HepG2 (cell line): ENCODE measurements at regions not wholly inside any gene's neighbourhood (a gene's known extent, or its start where the extent isn't known, plus 50 kb on each side); places are given as distances from the start of the nearest gene placed in this dataset.

Experiments
- ATAC-seq: fragments of 200-7000 bp; cut with Tn5 transposase; 3 replicates; pipeline ENCODE4 v1.9.1; 2020; ENCODE audit warnings: mild to moderate bottlenecking, moderate library complexity
- BruUV-seq: library from RNA; stranded (reverse); fragments of 400-500 nt; replicated peaks from 2 replicates; lab custom pipeline; 2021; lab: Mats Ljungman, UMichigan
- CTCF ChIA-PET: fragments of 300-600 bp; formaldehyde crosslinking; extraction: SDS; loops from one replicate; lab custom pipeline; 2021; ENCODE audit warnings: low total read pairs, inconsistent platforms, low intra/inter-chr PET ratio; lab: Yijun Ruan, JAX
- POLR2A ChIA-PET: fragments of 350-600 bp; sonication (Branson Sonifier 250); formaldehyde crosslinking; loops from one replicate; lab custom pipeline; 2020; ENCODE audit warnings: antibody characterized with exemption, inconsistent platforms; lab: Yijun Ruan, JAX
- DNase-seq: peaks from one replicate; pipeline ENCODE4 v3.0.0-alpha.2; 2015; ENCODE audit warnings: low spot score
- FAIRE-seq: peaks from 3 replicates; lab custom pipeline; 2011; peaks lifted over from hg19 to GRCh38; lab: Jason Lieb, UNC
- H2AFZ ChIP-seq: one replicate; pipeline ENCODE4 v1.6.1; 2011; ENCODE audit warnings: low read length, inconsistent platforms
- H3K27ac ChIP-seq: fragments of 300-600 bp; 3 replicates; pipeline ENCODE4 v1.8.0; 2011; ENCODE audit warnings: mixed run types, mild to moderate bottlenecking, mixed read lengths, low read length, inconsistent platforms; ENCODE audit not compliant: insufficient read depth; ENCODE audit errors: extremely low read length
- H3K27me3 ChIP-seq, 2 experiments: fragments of 200-600 bp in 1 of 2; 2 replicates in 1 of 2; 3 replicates in 1 of 2; pipeline versions ENCODE4 v1.6.0 to v1.8.0; 2011; ENCODE audit warnings: low read length in 2 of 2, mild to moderate bottlenecking in 2 of 2, moderate library complexity in 2 of 2, inconsistent platforms in 1 of 2; ENCODE audit not compliant: insufficient read depth in 2 of 2, control insufficient read depth in 1 of 2
- H3K36me3 ChIP-seq, 2 experiments: fragments of 200-600 bp in 1 of 2; replicated peaks in 1 of 2; 2 replicates in 1 of 2; 3 replicates in 1 of 2; pipeline versions ENCODE4 v1.5.1 to v1.8.0; 2011; ENCODE audit warnings: low read length in 2 of 2, inconsistent platforms in 1 of 2; ENCODE audit not compliant: insufficient read depth in 2 of 2, control insufficient read depth in 1 of 2
- H3K4me1 ChIP-seq: 2 replicates; pipeline ENCODE4 v1.5.1; 2012; ENCODE audit warnings: low read length, inconsistent platforms; ENCODE audit not compliant: insufficient read depth
- H3K4me2 ChIP-seq: 2 replicates; pipeline ENCODE4 v1.6.0; 2011; ENCODE audit warnings: low read depth, low read length, inconsistent platforms
- H3K4me3 ChIP-seq, 3 experiments: fragments of 200-600 bp in 1 of 3; sonication (generic), shearing (Covaris generic) in 1 of 3; replicated peaks in 1 of 3; 2 replicates each; pipeline ENCODE4 v1.5.1; 2011 to 2016; ENCODE audit warnings: low read length in 3 of 3, inconsistent platforms in 2 of 3, low read depth in 2 of 3, mild to moderate bottlenecking in 2 of 3, control low read depth in 1 of 3, mixed read lengths in 1 of 3; ENCODE audit not compliant: insufficient read depth in 1 of 3
- H3K79me2 ChIP-seq: one replicate; pipeline ENCODE4 v1.6.1; 2011; ENCODE audit warnings: low read length, inconsistent platforms; ENCODE audit not compliant: insufficient read depth
- H3K9ac ChIP-seq: 2 replicates; pipeline ENCODE4 v1.6.0; 2011; ENCODE audit warnings: mild to moderate bottlenecking, low read depth, low read length, inconsistent platforms; ENCODE audit not compliant: insufficient read depth
- H3K9me3 ChIP-seq: 2 replicates; pipeline ENCODE4 v1.5.1; 2012; ENCODE audit warnings: mild to moderate bottlenecking, low read length
- H4K20me1 ChIP-seq: 2 replicates; pipeline ENCODE4 v1.6.0; 2011; ENCODE audit warnings: inconsistent platforms, mild to moderate bottlenecking, low read length, moderate library complexity; ENCODE audit not compliant: insufficient read depth
- ARNTL ChIP-seq: sonication (generic); formaldehyde crosslinking; IDR thresholded peaks from 2 replicates; pipeline ENCODE4 v1.4.0; 2020; ENCODE audit warnings: mild to moderate bottlenecking, missing genetic modification reagents
- CREB1 ChIP-seq, 2 experiments: fragments of 450-650 bp in 1 of 2; IDR thresholded peaks; 2 replicates each; pipeline ENCODE4 v1.6.1; 2016 to 2017; ENCODE audit warnings: control low read depth in 1 of 2, mild to moderate bottlenecking in 1 of 2, missing compliant biosample characterization in 1 of 2, missing genetic modification characterization in 1 of 2
- EHMT2 ChIP-seq: fragments of 200-600 bp; sonication (generic); IDR thresholded peaks from 2 replicates; pipeline ENCODE4 v1.7.0; 2017; ENCODE audit warnings: antibody characterized with exemption, low read depth, low read length, borderline replicate concordance
- FLYWCH1 ChIP-seq: sonication (generic); formaldehyde crosslinking; IDR thresholded peaks from 2 replicates; pipeline ENCODE4 v1.8.1; 2023; ENCODE audit warnings: mild to moderate bottlenecking, missing genetic modification reagents
- FOXP1 ChIP-seq, 2 experiments: fragments of 450-650 bp in 1 of 2; IDR thresholded peaks; 2 replicates each; pipeline ENCODE4 v1.6.1; 2017 to 2018; ENCODE audit warnings: antibody characterized with exemption in 1 of 2
- ISX ChIP-seq: sonication (generic); formaldehyde crosslinking; conservative IDR thresholded peaks from 2 replicates; pipeline ENCODE4 v1.5.0; 2020; ENCODE audit warnings: missing genetic modification reagents
- KDM5A ChIP-seq: fragments of 200-600 bp; sonication (generic); IDR thresholded peaks from 2 replicates; pipeline ENCODE4 v1.7.0; 2018; ENCODE audit warnings: antibody characterized with exemption, mild to moderate bottlenecking, low read length, borderline replicate concordance
- MBNL3 ChIP-seq: fragments of 250-450 bp; sonication (Bioruptor Pico); conservative IDR thresholded peaks from 2 replicates; pipeline ENCODE4 v1.8.0; 2022; ENCODE audit warnings: mild to moderate bottlenecking, inconsistent platforms
- MXD4 ChIP-seq: IDR thresholded peaks from 2 replicates; pipeline ENCODE4 v1.6.1; 2016; ENCODE audit warnings: mild to moderate bottlenecking, missing biosample characterization, missing genetic modification reagents
- PHF21A ChIP-seq: sonication (generic); formaldehyde crosslinking; IDR thresholded peaks from 2 replicates; pipeline ENCODE4 v1.5.0; 2020; ENCODE audit warnings: mild to moderate bottlenecking, missing genetic modification reagents
- SALL1 ChIP-seq: sonication (generic); formaldehyde crosslinking; IDR thresholded peaks from 2 replicates; pipeline ENCODE4 v1.8.0; 2022; ENCODE audit warnings: mild to moderate bottlenecking, missing genetic modification reagents
- SP1 ChIP-seq, 2 experiments: fragments of 450-650 bp in 1 of 2; sonication (generic) in 1 of 2; formaldehyde crosslinking in 1 of 2; IDR thresholded peaks; 2 replicates each; pipeline versions ENCODE4 v1.4.0 to v1.6.1; 2016 to 2020; ENCODE audit warnings: missing genetic modification reagents in 1 of 2
- SRSF1 ChIP-seq: fragments of 200-400 bp; formaldehyde crosslinking; optimal IDR thresholded peaks from 2 replicates; pipeline ENCODE3; 2017; ENCODE audit warnings: mild to moderate bottlenecking, low read depth, low read length, moderate library complexity
- TFDP2 ChIP-seq: sonication (generic); formaldehyde crosslinking; IDR thresholded peaks from 2 replicates; pipeline ENCODE4 v1.4.0; 2020; ENCODE audit warnings: missing genetic modification reagents
- ZNF18 ChIP-seq: sonication (generic); formaldehyde crosslinking; IDR thresholded peaks from 2 replicates; pipeline ENCODE4 v1.8.0; 2022; ENCODE audit warnings: mild to moderate bottlenecking, missing genetic modification reagents; ENCODE audit not compliant: insufficient replicate concordance
- ZNF609 ChIP-seq: sonication (generic); formaldehyde crosslinking; IDR thresholded peaks from 2 replicates; pipeline ENCODE4 v1.4.0; 2020; ENCODE audit warnings: mild to moderate bottlenecking, missing genetic modification reagents, borderline replicate concordance
- ZNF7 ChIP-seq: IDR thresholded peaks from 2 replicates; pipeline ENCODE4 v1.6.1; 2016; ENCODE audit warnings: missing biosample characterization, missing genetic modification reagents
- WGBS: methylation state at CpG from one replicate; pipeline ENCODE4 v1.1.6; 2017; ENCODE audit warnings: low lambda C conversion rate; 5-methylcytosine and 5-hydroxymethylcytosine counted together
- in situ Hi-C: cut with HindIII; loops from 2 replicates; pipeline ENCODE4 v1.10.0; 2017; ENCODE audit warnings: low pct_unique_long_range_greater_than_20kb; ENCODE audit not compliant: extremely low pct_ligation_motif_present
- intact Hi-C: fragments of 100-400 bp; cut with micrococcal nuclease; formaldehyde crosslinking; loops from one replicate; pipeline ENCODE4 v1.10.0; 2022; ENCODE audit not compliant: unreplicated experiment

- Histone ChIP-seq H3K4me2 (no peak overlapping the region), H3K4me3 (no peak overlapping the region), H3K27me3 (peaks cover 0 to 5% of the 10 kb centered on the region in 2 experiments; a peak in 1 of 5 replicates), H4K20me1 (no peaks in the 10 kb centered on the region), H3K79me2 (no peaks in the 10 kb centered on the region), H3K9ac (no peak overlapping the region), H2AFZ (no peak overlapping the region), H3K9me3 (no peaks in the 10 kb centered on the region), H3K27ac (no peak overlapping the region), H3K4me1 (0 out of 2 replicates have a peak, but pooled peaks cover 9% of the 10 kb centered on the region), H3K36me3 (no peaks in the 10 kb centered on the region)
- ChIA-PET CTCF (no interaction called here), POLR2A (no interaction called here)
- BruUV-seq = no TSS peak
- DNase-seq (no peak), ATAC-seq (no peak), FAIRE-seq (no peak)
- intact Hi-C loops (no loop called here), in situ Hi-C loops (no loop called here)
- 23% methylated on average over 5 of the region's 6 CpGs for WGBS
- TF ChIP-seq FLYWCH1 (CRISPR knock-in tag) = no peak
- no peak for TF ChIP-seq ARNTL (CRISPR knock-in tag)
- TF ChIP-seq ZNF18 = no peak
- TF ChIP-seq ZNF7 (CRISPR knock-in tag) = no peak
- no peak for TF ChIP-seq EHMT2
- TF ChIP-seq ZNF609 (CRISPR knock-in tag) = no peak
- no peak for TF ChIP-seq SRSF1
- no peak for TF ChIP-seq FOXP1 (IDR thresholded peaks at IDR 0.05)
- no peak for TF ChIP-seq FOXP1 (CRISPR knock-in tag; IDR thresholded peaks at IDR 0.05)
- TF ChIP-seq MXD4 (CRISPR knock-in tag) = no peak
- no peak for TF ChIP-seq SP1 (IDR thresholded peaks at IDR 0.05)
- no peak for TF ChIP-seq SP1 (CRISPR knock-in tag; IDR thresholded peaks at IDR 0.05)
- TF ChIP-seq MBNL3 (CRISPR knock-in tag) = no peak
- no peak for TF ChIP-seq CREB1 (IDR thresholded peaks at IDR 0.05)
- no peak for TF ChIP-seq CREB1 (CRISPR knock-in tag; IDR thresholded peaks at IDR 0.05)
- no peak for TF ChIP-seq SALL1
- no peak for TF ChIP-seq KDM5A
- TF ChIP-seq PHF21A (CRISPR knock-in tag) = no peak
- no peak for TF ChIP-seq TFDP2 (CRISPR knock-in tag)
- TF ChIP-seq ISX = no peak
These were observed 135.5 kb upstream of the CXCR4 start for GRCh38 chr2:136253288-136254004.
